Prostate gland (tissue), 2 donors: ENCODE measurements at regions not wholly inside any gene's neighbourhood (a gene's known extent, or its start where the extent isn't known, plus 50 kb on each side); places are given as distances from the start of the nearest gene placed in this dataset.

Experiments
- DNase-seq: peaks from one replicate; pipeline ENCODE4 v3.0.0-alpha.2; 2019; ENCODE audit warnings: low spot score
- H3K27ac ChIP-seq, 2 donors: fragments of 200-600 bp; sonication (generic); 2 replicates each; pipeline ENCODE4 v1.5.1; 2017 to 2019
- H3K27me3 ChIP-seq: fragments of 200-600 bp; sonication (generic); replicated peaks from 2 replicates; pipeline ENCODE4 v1.5.1; 2019; ENCODE audit not compliant: insufficient read depth
- H3K36me3 ChIP-seq, 2 donors: fragments of 200-600 bp; sonication (generic); 1 replicate in 1 of 2; 2 replicates in 1 of 2; pipeline versions ENCODE4 v1.5.1 to v1.8.1; 2017 to 2019
- H3K4me1 ChIP-seq: fragments of 200-600 bp; sonication (generic); replicated peaks from 2 replicates; pipeline ENCODE4 v1.5.1; 2019
- H3K4me3 ChIP-seq, 2 donors: fragments of 200-600 bp; sonication (generic); 2 replicates each; pipeline ENCODE4 v1.5.1; 2017 to 2019
- H3K9me3 ChIP-seq: fragments of 200-600 bp; sonication (generic); 2 replicates; pipeline ENCODE4 v1.5.1; 2017
- CTCF ChIP-seq, 4 experiments: fragments of 200-600 bp in 2 of 4; fragments of 450-650 bp in 2 of 4; sonication (generic) in 2 of 4; IDR thresholded peaks; 1 replicate in 3 of 4; 2 replicates in 1 of 4; pipeline ENCODE4 v1.5.1; 2016 to 2019; ENCODE audit warnings: antibody characterized with exemption in 4 of 4, mild to moderate bottlenecking in 2 of 4, moderate library complexity in 2 of 4
- POLR2A ChIP-seq: fragments of 450-650 bp; IDR thresholded peaks from one replicate; pipeline ENCODE4 v1.6.1; 2016; ENCODE audit warnings: antibody characterized with exemption, mild to moderate bottlenecking
- POLR2AphosphoS5 ChIP-seq: sonication (generic); formaldehyde crosslinking; IDR thresholded peaks from one replicate; pipeline ENCODE4 v1.6.1; 2017; ENCODE audit warnings: antibody characterized with exemption
- WGBS: methylation state at CpG from one replicate; pipeline ENCODE4 v1.1.5; 2018; 5-methylcytosine and 5-hydroxymethylcytosine counted together
- intact Hi-C: fragments of 100-400 bp; cut with DNase I; formaldehyde crosslinking; loops from one replicate; pipeline ENCODE4 v1.14.2; 2022

- Histone ChIP-seq H3K36me3 (no peaks in the 10 kb centered on the region), H3K4me1 (no peaks in the 10 kb centered on the region), H3K27ac (no peak overlapping the region), H3K9me3 (no peaks in the 10 kb centered on the region), H3K4me3 (peak overlapping the region in 1 of 2 donors; percentile 1), H3K27me3 (no peaks in the 10 kb centered on the region)
- no peak for DNase-seq
- intact Hi-C loops: no loop called here
- WGBS: 6% methylated on average over 2 of the region's 2 CpGs
- TF ChIP-seq CTCF (IDR thresholded peaks at IDR 0.05): no peak
- TF ChIP-seq POLR2A: no peak
- TF ChIP-seq POLR2AphosphoS5: peak; percentile 33
Measured at GRCh38 chr3:106839576-106840280, 537.5 kb upstream of the CCDC54 start.

- Histone ChIP-seq H3K4me3 (no peak overlapping the region), H3K36me3 (no peaks in the 10 kb centered on the region), H3K9me3 (no peaks in the 10 kb centered on the region), H3K27me3 (no peaks in the 10 kb centered on the region), H3K27ac (no peak overlapping the region), H3K4me1 (no peaks in the 10 kb centered on the region)
- no peak for TF ChIP-seq CTCF (IDR thresholded peaks at IDR 0.05)
- intact Hi-C loops: no loop called here
- no peak for DNase-seq
Measured at GRCh38 chr3:106840319-106840718, 536.9 kb upstream of the CCDC54 start.

- Histone ChIP-seq H3K27ac (no peak overlapping the region), H3K27me3 (no peaks in the 10 kb centered on the region), H3K9me3 (no peaks in the 10 kb centered on the region), H3K4me3 (no peak overlapping the region), H3K36me3 (no peaks in the 10 kb centered on the region), H3K4me1 (no peaks in the 10 kb centered on the region)
- intact Hi-C loops: no loop called here
- TF ChIP-seq POLR2A (no peak), POLR2AphosphoS5 (no peak), CTCF (IDR thresholded peaks at IDR 0.05) (no peak)
- 66% methylated on average over 2 of the region's 2 CpGs for WGBS
- DNase-seq: no peak
Measured at GRCh38 chr3:106842151-106842550, 535.1 kb upstream of the CCDC54 start.

GRCh38 chr3:106844638-106845037 is 532.6 kb upstream of the CCDC54 start:
- H3K27me3 ChIP-seq: no peaks in the 10 kb centered on the region
- H3K4me3 ChIP-seq: no peak overlapping the region
- DNase-seq: no peak
- no peaks in the 10 kb centered on the region for H3K36me3 ChIP-seq
- H3K9me3 ChIP-seq: no peaks in the 10 kb centered on the region
- intact Hi-C loops: no loop called here
- no peak for TF ChIP-seq CTCF (IDR thresholded peaks at IDR 0.05)
- TF ChIP-seq POLR2A: no peak
- no peak for TF ChIP-seq POLR2AphosphoS5
- no peak overlapping the region for H3K27ac ChIP-seq
- H3K4me1 ChIP-seq: no peaks in the 10 kb centered on the region

GRCh38 chr3:106848099-106848498 is 529.1 kb upstream of the CCDC54 start:
- no peak for TF ChIP-seq CTCF (IDR thresholded peaks at IDR 0.05)
- no peak for TF ChIP-seq POLR2AphosphoS5
- TF ChIP-seq POLR2A: no peak
- H3K4me1 ChIP-seq: no peaks in the 10 kb centered on the region
- no peaks in the 10 kb centered on the region for H3K36me3 ChIP-seq
- no peak for DNase-seq
- intact Hi-C loops: no loop called here
- H3K27ac ChIP-seq: no peak overlapping the region
- 89% methylated on average over 2 of the region's 2 CpGs for WGBS
- no peaks in the 10 kb centered on the region for H3K27me3 ChIP-seq
- no peak overlapping the region for H3K4me3 ChIP-seq
- no peaks in the 10 kb centered on the region for H3K9me3 ChIP-seq
